ENCODE measurements at regions not wholly inside any gene's neighbourhood (a gene's known extent, or its start where the extent isn't known, plus 50 kb on each side); places are given as distances from the start of the nearest gene placed in this dataset.
A peak's percentile ranks its signal among the peaks of the same experiment; 100 is the strongest.

DNA sequence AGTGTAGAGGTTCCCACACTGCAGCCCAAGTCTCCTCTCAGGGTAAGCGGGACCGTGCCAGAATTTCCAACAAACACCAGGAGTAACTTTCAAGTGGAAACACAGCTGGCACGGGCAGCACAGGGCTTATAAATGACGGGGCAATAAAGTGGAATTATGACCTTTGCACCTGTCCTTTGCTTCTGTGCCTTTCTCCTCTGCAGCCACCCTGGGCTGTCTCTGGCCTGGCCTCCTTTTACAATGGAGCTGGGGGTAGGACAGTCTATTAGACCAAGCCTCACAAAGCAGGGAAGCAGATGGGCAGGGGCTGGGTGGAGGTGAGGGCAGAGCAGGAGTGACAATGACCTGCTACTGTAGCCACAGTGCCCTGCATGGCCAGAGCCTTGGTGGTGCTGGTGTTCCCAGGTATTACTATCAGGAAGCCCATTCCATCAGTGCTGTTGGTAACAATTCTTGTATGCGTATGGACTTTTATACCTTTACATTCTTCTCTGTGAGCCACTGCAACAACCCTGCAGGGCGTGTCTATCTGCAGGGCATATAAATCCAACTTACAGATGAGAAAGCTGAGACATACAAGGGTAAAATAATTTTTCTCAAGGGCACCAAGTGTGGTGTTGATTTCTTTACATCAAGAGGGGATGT is 387.8 kb downstream of the CTTN start:
- TF ChIP-seq, protein P1, sequence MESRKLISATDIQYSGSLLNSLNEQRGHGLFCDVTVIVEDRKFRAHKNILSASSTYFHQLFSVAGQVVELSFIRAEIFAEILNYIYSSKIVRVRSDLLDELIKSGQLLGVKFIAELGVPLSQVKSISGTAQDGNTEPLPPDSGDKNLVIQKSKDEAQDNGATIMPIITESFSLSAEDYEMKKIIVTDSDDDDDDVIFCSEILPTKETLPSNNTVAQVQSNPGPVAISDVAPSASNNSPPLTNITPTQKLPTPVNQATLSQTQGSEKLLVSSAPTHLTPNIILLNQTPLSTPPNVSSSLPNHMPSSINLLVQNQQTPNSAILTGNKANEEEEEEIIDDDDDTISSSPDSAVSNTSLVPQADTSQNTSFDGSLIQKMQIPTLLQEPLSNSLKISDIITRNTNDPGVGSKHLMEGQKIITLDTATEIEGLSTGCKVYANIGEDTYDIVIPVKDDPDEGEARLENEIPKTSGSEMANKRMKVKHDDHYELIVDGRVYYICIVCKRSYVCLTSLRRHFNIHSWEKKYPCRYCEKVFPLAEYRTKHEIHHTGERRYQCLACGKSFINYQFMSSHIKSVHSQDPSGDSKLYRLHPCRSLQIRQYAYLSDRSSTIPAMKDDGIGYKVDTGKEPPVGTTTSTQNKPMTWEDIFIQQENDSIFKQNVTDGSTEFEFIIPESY (IDR thresholded peaks at IDR 0.05) = no peak
- TF ChIP-seq FOXA1 (IDR thresholded peaks at IDR 0.05) = no peak
- TF ChIP-seq, protein P2, sequence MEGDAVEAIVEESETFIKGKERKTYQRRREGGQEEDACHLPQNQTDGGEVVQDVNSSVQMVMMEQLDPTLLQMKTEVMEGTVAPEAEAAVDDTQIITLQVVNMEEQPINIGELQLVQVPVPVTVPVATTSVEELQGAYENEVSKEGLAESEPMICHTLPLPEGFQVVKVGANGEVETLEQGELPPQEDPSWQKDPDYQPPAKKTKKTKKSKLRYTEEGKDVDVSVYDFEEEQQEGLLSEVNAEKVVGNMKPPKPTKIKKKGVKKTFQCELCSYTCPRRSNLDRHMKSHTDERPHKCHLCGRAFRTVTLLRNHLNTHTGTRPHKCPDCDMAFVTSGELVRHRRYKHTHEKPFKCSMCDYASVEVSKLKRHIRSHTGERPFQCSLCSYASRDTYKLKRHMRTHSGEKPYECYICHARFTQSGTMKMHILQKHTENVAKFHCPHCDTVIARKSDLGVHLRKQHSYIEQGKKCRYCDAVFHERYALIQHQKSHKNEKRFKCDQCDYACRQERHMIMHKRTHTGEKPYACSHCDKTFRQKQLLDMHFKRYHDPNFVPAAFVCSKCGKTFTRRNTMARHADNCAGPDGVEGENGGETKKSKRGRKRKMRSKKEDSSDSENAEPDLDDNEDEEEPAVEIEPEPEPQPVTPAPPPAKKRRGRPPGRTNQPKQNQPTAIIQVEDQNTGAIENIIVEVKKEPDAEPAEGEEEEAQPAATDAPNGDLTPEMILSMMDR (IDR thresholded peaks at IDR 0.05; ENCODE audit: low read depth, low read length, missing input control) = no peak
- TF ChIP-seq TAF1 (conservative IDR thresholded peaks at IDR 0.05) = no peak
- TF ChIP-seq, protein P3, sequence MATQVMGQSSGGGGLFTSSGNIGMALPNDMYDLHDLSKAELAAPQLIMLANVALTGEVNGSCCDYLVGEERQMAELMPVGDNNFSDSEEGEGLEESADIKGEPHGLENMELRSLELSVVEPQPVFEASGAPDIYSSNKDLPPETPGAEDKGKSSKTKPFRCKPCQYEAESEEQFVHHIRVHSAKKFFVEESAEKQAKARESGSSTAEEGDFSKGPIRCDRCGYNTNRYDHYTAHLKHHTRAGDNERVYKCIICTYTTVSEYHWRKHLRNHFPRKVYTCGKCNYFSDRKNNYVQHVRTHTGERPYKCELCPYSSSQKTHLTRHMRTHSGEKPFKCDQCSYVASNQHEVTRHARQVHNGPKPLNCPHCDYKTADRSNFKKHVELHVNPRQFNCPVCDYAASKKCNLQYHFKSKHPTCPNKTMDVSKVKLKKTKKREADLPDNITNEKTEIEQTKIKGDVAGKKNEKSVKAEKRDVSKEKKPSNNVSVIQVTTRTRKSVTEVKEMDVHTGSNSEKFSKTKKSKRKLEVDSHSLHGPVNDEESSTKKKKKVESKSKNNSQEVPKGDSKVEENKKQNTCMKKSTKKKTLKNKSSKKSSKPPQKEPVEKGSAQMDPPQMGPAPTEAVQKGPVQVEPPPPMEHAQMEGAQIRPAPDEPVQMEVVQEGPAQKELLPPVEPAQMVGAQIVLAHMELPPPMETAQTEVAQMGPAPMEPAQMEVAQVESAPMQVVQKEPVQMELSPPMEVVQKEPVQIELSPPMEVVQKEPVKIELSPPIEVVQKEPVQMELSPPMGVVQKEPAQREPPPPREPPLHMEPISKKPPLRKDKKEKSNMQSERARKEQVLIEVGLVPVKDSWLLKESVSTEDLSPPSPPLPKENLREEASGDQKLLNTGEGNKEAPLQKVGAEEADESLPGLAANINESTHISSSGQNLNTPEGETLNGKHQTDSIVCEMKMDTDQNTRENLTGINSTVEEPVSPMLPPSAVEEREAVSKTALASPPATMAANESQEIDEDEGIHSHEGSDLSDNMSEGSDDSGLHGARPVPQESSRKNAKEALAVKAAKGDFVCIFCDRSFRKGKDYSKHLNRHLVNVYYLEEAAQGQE (IDR thresholded peaks at IDR 0.05) = peak; percentile 25
- TF ChIP-seq, protein P4, sequence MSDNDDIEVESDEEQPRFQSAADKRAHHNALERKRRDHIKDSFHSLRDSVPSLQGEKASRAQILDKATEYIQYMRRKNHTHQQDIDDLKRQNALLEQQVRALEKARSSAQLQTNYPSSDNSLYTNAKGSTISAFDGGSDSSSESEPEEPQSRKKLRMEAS (IDR thresholded peaks at IDR 0.05) = no peak
- TF ChIP-seq, protein P5, sequence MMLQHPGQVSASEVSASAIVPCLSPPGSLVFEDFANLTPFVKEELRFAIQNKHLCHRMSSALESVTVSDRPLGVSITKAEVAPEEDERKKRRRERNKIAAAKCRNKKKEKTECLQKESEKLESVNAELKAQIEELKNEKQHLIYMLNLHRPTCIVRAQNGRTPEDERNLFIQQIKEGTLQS (IDR thresholded peaks at IDR 0.05) = no peak
- TF ChIP-seq HNF4G (IDR thresholded peaks at IDR 0.05) = peak; percentile 95
- no peak for TF ChIP-seq GABPA (IDR thresholded peaks at IDR 0.05 in 1 of 2, conservative IDR thresholded peaks at IDR 0.05 in 1 of 2)
- peak; percentile 73 to 74 for TF ChIP-seq RXRA (IDR thresholded peaks at IDR 0.05)
- peak in 1 of 2 donors; percentile 31 for TF ChIP-seq JUND (IDR thresholded peaks at IDR 0.05)
- no peak for TF ChIP-seq FOXA2 (IDR thresholded peaks at IDR 0.05)
- TF ChIP-seq RAD21 (IDR thresholded peaks at IDR 0.05) = peak in 1 of 2 donors; percentile 47
- TF ChIP-seq YY1 (IDR thresholded peaks at IDR 0.05) = peak; percentile 57
- TF ChIP-seq EGR1 (IDR thresholded peaks at IDR 0.05; ENCODE audit: low read depth in 2 of 2) = no peak
- no peak for TF ChIP-seq NR2F2 (IDR thresholded peaks at IDR 0.05)
- peak; percentile 99 for TF ChIP-seq HNF4A (conservative IDR thresholded peaks at IDR 0.05)
- peak; percentile 86 for TF ChIP-seq SP1 (IDR thresholded peaks at IDR 0.05)
- H3K27ac ChIP-seq (ENCODE audit: low read depth in 1 of 2, low read length in 2 of 2) = no peak overlapping the region
- H3K36me3 ChIP-seq (ENCODE audit: control insufficient read depth in 4 of 4, insufficient read depth in 3 of 4, low read depth in 1 of 4, low read length in 3 of 4) = peaks cover 0 to 7% (median 3%) of the 10 kb centered on the region in 4 donors
- H3K4me1 ChIP-seq (ENCODE audit: control insufficient read depth in 4 of 4, insufficient read depth in 4 of 4, low read length in 3 of 4) = peaks cover 4 to 15% (median 10%) of the 10 kb centered on the region in 4 donors
- no peak overlapping the region for H3K9ac ChIP-seq (ENCODE audit: low read depth in 1 of 2, low read length in 2 of 2)
- 54% methylated on average over 6 of the region's 6 CpGs for WGBS
- no peaks in the 10 kb centered on the region for H3K9me3 ChIP-seq (ENCODE audit: control insufficient read depth in 4 of 4, low read length in 3 of 4)
- H3K4me3 ChIP-seq (ENCODE audit: low read depth in 1 of 3, low read length in 3 of 3) = no peak overlapping the region
- no peak for DNase-seq (ENCODE audit: low spot score)
- no peaks in the 10 kb centered on the region for H3K27me3 ChIP-seq (ENCODE audit: control insufficient read depth in 4 of 4, insufficient read depth in 4 of 4, low read length in 3 of 4)

All from liver (tissue), 8 donors.